ENCODE measurements at regions not wholly inside any gene's neighbourhood (a gene's known extent, or its start where the extent isn't known, plus 50 kb on each side); places are given as distances from the start of the nearest gene placed in this dataset.

- H3K79me1 ChIP-seq (ENCODE audit: low read length) = no peaks in the 10 kb centered on the region
- H3K9me3 ChIP-seq (ENCODE audit: insufficient read depth, low read depth, low read length) = no peaks in the 10 kb centered on the region
- whole genome bisulfite sequencing (ENCODE audit: extremely low coverage, insufficient coverage, insufficient read length) = no CpG with 5 or more reads among the region's 2 CpGs
- H4K12ac ChIP-seq (ENCODE audit: low read depth, low read length) = no peak overlapping the region
- no peak overlapping the region for H4K91ac ChIP-seq (ENCODE audit: low read depth, low read length)
- H3K36me3 ChIP-seq (ENCODE audit: control insufficient read depth in 1 of 2, insufficient read depth in 2 of 2, low read length in 2 of 2) = no peaks in the 10 kb centered on the region
- no peak overlapping the region for H3K18ac ChIP-seq (ENCODE audit: low read length)
- no peak overlapping the region for H3K27ac ChIP-seq (ENCODE audit: low read depth, low read length)
- H2BK12ac ChIP-seq (ENCODE audit: low read length) = no peak overlapping the region
- no peak overlapping the region for H3K4me3 ChIP-seq (ENCODE audit: low read depth, low read length)
- H3K4me1 ChIP-seq (ENCODE audit: control insufficient read depth in 1 of 2, insufficient read depth in 2 of 2, low read length in 2 of 2) = no peaks in the 10 kb centered on the region
- H3K4ac ChIP-seq (ENCODE audit: low read depth, low read length) = no peak overlapping the region
- no peak overlapping the region for H3K9ac ChIP-seq (ENCODE audit: low read length)
- no peak overlapping the region for H4K8ac ChIP-seq (ENCODE audit: low read depth, low read length)
- no peak overlapping the region for H2AFZ ChIP-seq (ENCODE audit: insufficient read depth, low read length, poor library complexity)
- no peak overlapping the region for H2BK120ac ChIP-seq (ENCODE audit: insufficient read depth, low read length, poor library complexity)
- no peak for DNase-seq
- H3K79me2 ChIP-seq (ENCODE audit: control insufficient read depth, insufficient read depth, low read length, poor library complexity) = no peaks in the 10 kb centered on the region
- no peak overlapping the region for H2BK5ac ChIP-seq (ENCODE audit: low read depth, low read length, poor library complexity)
- H3K27me3 ChIP-seq (ENCODE audit: insufficient read depth, low read length) = no peaks in the 10 kb centered on the region
- no peak overlapping the region for H2AK5ac ChIP-seq (ENCODE audit: low read length)
- H3K14ac ChIP-seq (ENCODE audit: low read length) = no peak overlapping the region
- no peak overlapping the region for H3K23ac ChIP-seq (ENCODE audit: low read length)
- H3K4me2 ChIP-seq (ENCODE audit: low read length) = no peak overlapping the region
Observed at GRCh38 chr2:217459016-217459415, 543.8 kb downstream of the TNS1 start.

DNA sequence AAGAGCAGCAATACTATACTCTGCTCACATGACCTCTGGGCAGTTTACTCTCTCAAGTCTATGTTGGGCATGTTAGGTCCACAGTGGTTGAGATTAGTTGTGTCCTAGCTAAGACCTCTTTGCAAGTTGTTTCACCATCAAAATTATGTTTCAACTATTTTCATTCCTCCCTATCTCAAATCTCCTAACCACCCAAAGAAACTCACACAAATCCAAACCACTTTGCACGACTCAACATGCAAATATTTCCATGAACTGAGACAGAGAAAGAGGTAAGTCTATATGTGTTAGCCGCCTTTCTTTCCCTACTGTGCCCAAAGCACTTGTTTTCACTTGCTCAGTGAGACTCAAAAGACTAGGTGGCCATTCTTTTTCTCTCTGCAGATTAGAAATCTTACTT, 546.8 kb downstream of the TNS1 start:
- Histone ChIP-seq H3K4me2 (ENCODE audit: low read length) (no peak overlapping the region), H3K79me1 (ENCODE audit: low read length) (no peaks in the 10 kb centered on the region), H3K79me2 (ENCODE audit: control insufficient read depth, insufficient read depth, low read length, poor library complexity) (no peaks in the 10 kb centered on the region), H3K9ac (ENCODE audit: low read length) (no peak overlapping the region), H3K23ac (ENCODE audit: low read length) (no peak overlapping the region), H3K4ac (ENCODE audit: low read depth, low read length) (no peak overlapping the region), H4K91ac (ENCODE audit: low read depth, low read length) (no peak overlapping the region), H3K4me1 (ENCODE audit: control insufficient read depth in 1 of 2, insufficient read depth in 2 of 2, low read length in 2 of 2) (peaks cover 4 to 8% of the 10 kb centered on the region in 2 experiments), H3K14ac (ENCODE audit: low read length) (no peak overlapping the region), H3K27me3 (ENCODE audit: insufficient read depth, low read length) (no peaks in the 10 kb centered on the region), H3K9me3 (ENCODE audit: insufficient read depth, low read depth, low read length) (no peaks in the 10 kb centered on the region), H4K12ac (ENCODE audit: low read depth, low read length) (no peak overlapping the region), H3K27ac (ENCODE audit: low read depth, low read length) (no peak overlapping the region), H3K36me3 (ENCODE audit: control insufficient read depth in 1 of 2, insufficient read depth in 2 of 2, low read length in 2 of 2) (no peaks in the 10 kb centered on the region), H2BK120ac (ENCODE audit: insufficient read depth, low read length, poor library complexity) (no peak overlapping the region), H2AFZ (ENCODE audit: insufficient read depth, low read length, poor library complexity) (no peak overlapping the region), H4K8ac (ENCODE audit: low read depth, low read length) (no peak overlapping the region), H2BK12ac (ENCODE audit: low read length) (no peak overlapping the region), H3K18ac (ENCODE audit: low read length) (no peak overlapping the region), H3K4me3 (ENCODE audit: low read depth, low read length) (no peak overlapping the region), H2BK5ac (ENCODE audit: low read depth, low read length, poor library complexity) (no peak overlapping the region), H2AK5ac (ENCODE audit: low read length) (no peak overlapping the region)
- WGBS (ENCODE audit: extremely low coverage, insufficient coverage, insufficient read length) = 100% methylated on average over 1 of the region's 2 CpGs
- DNase-seq = no peak

DNA sequence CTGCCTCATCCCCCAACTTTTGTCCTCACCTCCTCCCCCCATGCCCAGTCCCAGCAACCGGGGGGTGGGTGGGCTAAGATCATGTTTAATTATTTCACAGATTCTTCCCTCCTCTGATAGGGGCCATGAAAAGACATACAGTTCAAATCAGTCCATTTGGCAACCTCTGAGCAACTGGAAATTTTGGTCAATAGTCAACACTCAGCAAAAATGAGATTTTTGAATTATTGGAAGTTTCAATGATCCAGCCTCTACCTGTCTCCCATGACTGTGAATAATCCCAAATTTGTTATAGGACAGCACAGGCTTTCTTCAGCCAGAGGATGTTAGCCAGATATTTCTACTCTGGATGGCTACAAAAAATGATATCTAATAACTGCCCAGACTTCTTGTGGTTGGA, 549.9 kb downstream of the TNS1 start:
- WGBS (ENCODE audit: extremely low coverage, insufficient coverage, insufficient read length) = no CpG with 5 or more reads among the region's 1 CpG
- no peak for DNase-seq
- Histone ChIP-seq H3K4me1 (ENCODE audit: control insufficient read depth in 1 of 2, insufficient read depth in 2 of 2, low read length in 2 of 2) (peaks cover 4 to 13% of the 10 kb centered on the region in 2 experiments), H3K4ac (ENCODE audit: low read depth, low read length) (no peak overlapping the region), H4K8ac (ENCODE audit: low read depth, low read length) (no peak overlapping the region), H3K4me2 (ENCODE audit: low read length) (no peak overlapping the region), H2AFZ (ENCODE audit: insufficient read depth, low read length, poor library complexity) (no peak overlapping the region), H3K27ac (ENCODE audit: low read depth, low read length) (no peak overlapping the region), H3K18ac (ENCODE audit: low read length) (no peak overlapping the region), H3K9ac (ENCODE audit: low read length) (no peak overlapping the region), H4K91ac (ENCODE audit: low read depth, low read length) (no peak overlapping the region), H2BK120ac (ENCODE audit: insufficient read depth, low read length, poor library complexity) (no peak overlapping the region), H3K27me3 (ENCODE audit: insufficient read depth, low read length) (no peaks in the 10 kb centered on the region), H3K14ac (ENCODE audit: low read length) (no peak overlapping the region), H3K4me3 (ENCODE audit: low read depth, low read length) (no peak overlapping the region), H2BK5ac (ENCODE audit: low read depth, low read length, poor library complexity) (no peak overlapping the region), H3K79me1 (ENCODE audit: low read length) (peaks cover 2% of the 10 kb centered on the region), H4K12ac (ENCODE audit: low read depth, low read length) (no peak overlapping the region), H3K36me3 (ENCODE audit: control insufficient read depth in 1 of 2, insufficient read depth in 2 of 2, low read length in 2 of 2) (no peaks in the 10 kb centered on the region), H3K23ac (ENCODE audit: low read length) (no peak overlapping the region), H3K79me2 (ENCODE audit: control insufficient read depth, insufficient read depth, low read length, poor library complexity) (no peaks in the 10 kb centered on the region), H2AK5ac (ENCODE audit: low read length) (no peak overlapping the region), H2BK12ac (ENCODE audit: low read length) (no peak overlapping the region), H3K9me3 (ENCODE audit: insufficient read depth, low read depth, low read length) (no peaks in the 10 kb centered on the region)

- H4K91ac ChIP-seq (ENCODE audit: low read depth, low read length) = no peak overlapping the region
- no peak overlapping the region for H2AFZ ChIP-seq (ENCODE audit: insufficient read depth, low read length, poor library complexity)
- no peak overlapping the region for H3K4me3 ChIP-seq (ENCODE audit: low read depth, low read length)
- no peak overlapping the region for H3K23ac ChIP-seq (ENCODE audit: low read length)
- no peak overlapping the region for H3K4me2 ChIP-seq (ENCODE audit: low read length)
- no peak for DNase-seq
- H4K12ac ChIP-seq (ENCODE audit: low read depth, low read length) = no peak overlapping the region
- no peak overlapping the region for H2AK5ac ChIP-seq (ENCODE audit: low read length)
- no peak overlapping the region for H3K14ac ChIP-seq (ENCODE audit: low read length)
- H3K4me1 ChIP-seq (ENCODE audit: control insufficient read depth in 1 of 2, insufficient read depth in 2 of 2, low read length in 2 of 2) = peaks cover 4 to 13% of the 10 kb centered on the region in 2 experiments
- no peaks in the 10 kb centered on the region for H3K36me3 ChIP-seq (ENCODE audit: control insufficient read depth in 1 of 2, insufficient read depth in 2 of 2, low read length in 2 of 2)
- H3K79me1 ChIP-seq (ENCODE audit: low read length) = peaks cover 2% of the 10 kb centered on the region
- H3K4ac ChIP-seq (ENCODE audit: low read depth, low read length) = no peak overlapping the region
- H3K9me3 ChIP-seq (ENCODE audit: insufficient read depth, low read depth, low read length) = no peaks in the 10 kb centered on the region
- WGBS (ENCODE audit: extremely low coverage, insufficient coverage, insufficient read length) = no CpG with 5 or more reads among the region's 3 CpGs
- H3K27ac ChIP-seq (ENCODE audit: low read depth, low read length) = no peak overlapping the region
- H3K27me3 ChIP-seq (ENCODE audit: insufficient read depth, low read length) = no peaks in the 10 kb centered on the region
- H3K18ac ChIP-seq (ENCODE audit: low read length) = no peak overlapping the region
- H3K79me2 ChIP-seq (ENCODE audit: control insufficient read depth, insufficient read depth, low read length, poor library complexity) = no peaks in the 10 kb centered on the region
- H4K8ac ChIP-seq (ENCODE audit: low read depth, low read length) = no peak overlapping the region
- no peak overlapping the region for H3K9ac ChIP-seq (ENCODE audit: low read length)
- no peak overlapping the region for H2BK12ac ChIP-seq (ENCODE audit: low read length)
- H2BK120ac ChIP-seq (ENCODE audit: insufficient read depth, low read length, poor library complexity) = no peak overlapping the region
- H2BK5ac ChIP-seq (ENCODE audit: low read depth, low read length, poor library complexity) = no peak overlapping the region
Observed at GRCh38 chr2:217451666-217452065, 551.1 kb downstream of the TNS1 start.
